HCEC 1CT (cell line): ENCODE measurements at regions not wholly inside any gene's neighbourhood (a gene's known extent, or its start where the extent isn't known, plus 50 kb on each side); places are given as distances from the start of the nearest gene placed in this dataset.

Experiments used
- DNase-seq: peaks from one replicate; pipeline ENCODE4 v3.0.0-alpha.2; 2017

- peak; percentile 84 for DNase-seq
These were observed 342.5 kb upstream of the ACTBL2 start for GRCh38 chr5:57825031-57825686.

GRCh38 chr5:57824623-57825022 is 342.0 kb upstream of the ACTBL2 start:
- no peak for DNase-seq

GRCh38 chr5:57824047-57824446 is 341.4 kb upstream of the ACTBL2 start:
- peak; percentile 93 for DNase-seq

GRCh38 chr5:57822651-57823050 is 340.0 kb upstream of the ACTBL2 start:
- no peak for DNase-seq

GRCh38 chr5:57818397-57818796 is 335.8 kb upstream of the ACTBL2 start:
- no peak for DNase-seq

GRCh38 chr5:57817924-57818323 is 335.3 kb upstream of the ACTBL2 start:
- DNase-seq = no peak

GRCh38 chr5:57817001-57817453 is 334.4 kb upstream of the ACTBL2 start:
- peak; percentile 17 for DNase-seq

- peak; percentile 97 for DNase-seq
These were observed 333.5 kb upstream of the ACTBL2 start for GRCh38 chr5:57816108-57816507.

GRCh38 chr5:57805732-57806131 is 323.1 kb upstream of the ACTBL2 start:
- no peak for DNase-seq

GRCh38 chr5:57805170-57805569 is 322.6 kb upstream of the ACTBL2 start:
- no peak for DNase-seq

- DNase-seq = no peak
These were observed 321.9 kb upstream of the ACTBL2 start for GRCh38 chr5:57804505-57804904.

- DNase-seq = no peak
These were observed 321.4 kb upstream of the ACTBL2 start for GRCh38 chr5:57804007-57804444.

GRCh38 chr5:57802131-57802530 is 319.5 kb upstream of the ACTBL2 start:
- DNase-seq = no peak

- DNase-seq = no peak
These were observed 312.6 kb upstream of the ACTBL2 start for GRCh38 chr5:57795203-57795602.

- no peak for DNase-seq
These were observed 309.3 kb upstream of the ACTBL2 start for GRCh38 chr5:57791875-57792274.

GRCh38 chr5:57785946-57786345 is 303.3 kb upstream of the ACTBL2 start:
- no peak for DNase-seq

- peak; percentile 14 for DNase-seq
These were observed 301.5 kb upstream of the ACTBL2 start for GRCh38 chr5:57784121-57784520.

- DNase-seq = no peak
These were observed 301.1 kb upstream of the ACTBL2 start for GRCh38 chr5:57783693-57784092.

GRCh38 chr5:57780961-57781325 is 298.3 kb upstream of the ACTBL2 start:
- DNase-seq = no peak

GRCh38 chr5:57780306-57780960 is 297.8 kb upstream of the ACTBL2 start:
- DNase-seq = no peak

- peak; percentile 54 for DNase-seq
These were observed 297.0 kb upstream of the ACTBL2 start for GRCh38 chr5:57779383-57780223.

- no peak for DNase-seq
These were observed 296.0 kb upstream of the ACTBL2 start for GRCh38 chr5:57778501-57779091.

GRCh38 chr5:57777174-57777581 is 294.6 kb upstream of the ACTBL2 start:
- no peak for DNase-seq
